SK-N-SH (cell line): ENCODE measurements at regions not wholly inside any gene's neighbourhood (a gene's known extent, or its start where the extent isn't known, plus 50 kb on each side); places are given as distances from the start of the nearest gene placed in this dataset.
"Not testable (repeated sequence)": the region's sequence is repeated elsewhere in the genome, so short reads cannot be mapped to it uniquely, and the experiment has no call there.

Source experiments
- CTCF ChIA-PET: fragments of 300-600, 350-600 bp; formaldehyde crosslinking; extraction: SDS; loops from one replicate; lab custom pipeline; 2021; lab: Yijun Ruan, JAX
- POLR2A ChIA-PET: fragments of 350-600 bp; sonication (Branson Sonifier 250); formaldehyde crosslinking; extraction: SDS; loops from one replicate; lab custom pipeline; 2020; ENCODE audit warnings: antibody characterized with exemption, inconsistent platforms; lab: Yijun Ruan, JAX
- DNase-seq: peaks from one replicate; pipeline ENCODE4 v3.0.0; 2012
- H2AFZ ChIP-seq: fragments of 200-600 bp; sonication (generic); 2 replicates; pipeline ENCODE4 v1.8.1; 2016; ENCODE audit warnings: antibody characterized with exemption, mild to moderate bottlenecking, low read depth
- H3F3A ChIP-seq: fragments of 200-600 bp; sonication (generic); replicated peaks from 2 replicates; pipeline ENCODE3; 2016; ENCODE audit warnings: antibody characterized with exemption, mild to moderate bottlenecking; ENCODE audit not compliant: insufficient read depth
- H3K27ac ChIP-seq, 2 experiments: fragments of 200-500 bp in 1 of 2; fragments of 200-600 bp in 1 of 2; sonication (Bioruptor generic) in 1 of 2; sonication (generic), shearing (Covaris generic) in 1 of 2; 2 replicates each; pipeline versions ENCODE4 v1.5.1 to v1.6.1; 2014 to 2016; ENCODE audit warnings: low read depth in 2 of 2, inconsistent platforms in 1 of 2, low read length in 1 of 2, mild to moderate bottlenecking in 1 of 2, mixed read lengths in 1 of 2
- H3K27me3 ChIP-seq: fragments of 200-600 bp; sonication (generic), shearing (Covaris generic); 2 replicates; pipeline ENCODE4 v1.6.1; 2016; ENCODE audit warnings: mixed run types; ENCODE audit not compliant: insufficient read depth
- H3K36me3 ChIP-seq, 2 experiments: fragments of 200-500 bp in 1 of 2; fragments of 200-600 bp in 1 of 2; sonication (Bioruptor generic) in 1 of 2; sonication (generic) in 1 of 2; replicated peaks in 1 of 2; 2 replicates each; pipeline versions ENCODE3 to v1.5.1; 2014 to 2016; ENCODE audit warnings: low read length in 1 of 2, mild to moderate bottlenecking in 1 of 2; ENCODE audit not compliant: insufficient read depth in 2 of 2, control insufficient read depth in 1 of 2
- H3K4me1 ChIP-seq, 2 experiments: fragments of 200-500 bp in 1 of 2; fragments of 200-600 bp in 1 of 2; sonication (Bioruptor generic) in 1 of 2; sonication (generic), shearing (Covaris generic) in 1 of 2; 2 replicates each; pipeline versions ENCODE4 v1.5.1 to v1.6.1; 2014 to 2016; ENCODE audit warnings: low read depth in 1 of 2, low read length in 1 of 2, mixed run types in 1 of 2; ENCODE audit not compliant: insufficient read depth in 2 of 2, control insufficient read depth in 1 of 2
- H3K4me2 ChIP-seq: fragments of 200-600 bp; sonication (generic), shearing (Covaris generic); 2 replicates; pipeline ENCODE4 v1.6.1; 2017; ENCODE audit warnings: mixed run types
- H3K4me3 ChIP-seq, 2 experiments: fragments of 200-500 bp in 1 of 2; fragments of 200-600 bp in 1 of 2; sonication (Bioruptor generic) in 1 of 2; sonication (generic), shearing (Covaris generic) in 1 of 2; 2 replicates each; pipeline versions ENCODE4 v1.5.1 to v1.8.1; 2014 to 2016; ENCODE audit warnings: low read depth in 2 of 2, inconsistent platforms in 1 of 2, low read length in 1 of 2, mild to moderate bottlenecking in 1 of 2, mixed read lengths in 1 of 2, moderate library complexity in 1 of 2
- H3K79me2 ChIP-seq: fragments of 200-600 bp; sonication (generic); 2 replicates; pipeline ENCODE4 v1.8.1; 2017; ENCODE audit warnings: mild to moderate bottlenecking; ENCODE audit not compliant: insufficient read depth
- H3K9ac ChIP-seq: fragments of 200-600 bp; sonication (generic); 2 replicates; pipeline ENCODE4 v1.6.1; 2017; ENCODE audit warnings: mixed run types
- H3K9me2 ChIP-seq: fragments of 200-600 bp; sonication (generic); 2 replicates; pipeline ENCODE4 v1.6.1; 2017; ENCODE audit warnings: mixed run types
- H3K9me3 ChIP-seq: fragments of 200-600 bp; sonication (generic); 2 replicates; pipeline ENCODE4 v1.6.1; 2017; ENCODE audit warnings: mixed run types, mild to moderate bottlenecking, moderate library complexity
- H4K20me1 ChIP-seq: fragments of 200-600 bp; sonication (generic); 2 replicates; pipeline ENCODE4 v1.6.1; 2017; ENCODE audit warnings: mild to moderate bottlenecking, mixed run types; ENCODE audit not compliant: insufficient read depth
- ELF1 ChIP-seq: IDR thresholded peaks from 2 replicates; pipeline ENCODE4 v1.4.0; 2012
- FOXJ3 ChIP-seq: sonication (generic); formaldehyde crosslinking; IDR thresholded peaks from 2 replicates; pipeline ENCODE4 v1.5.1; 2020; ENCODE audit warnings: mild to moderate bottlenecking, missing genetic modification reagents
- JUND ChIP-seq: IDR thresholded peaks from 2 replicates; pipeline ENCODE4 v1.4.0; 2012
- MEF2A ChIP-seq: IDR thresholded peaks from 2 replicates; pipeline ENCODE4 v1.4.0; 2012; ENCODE audit warnings: low read depth, borderline replicate concordance
- MXI1 ChIP-seq: IDR thresholded peaks from 2 replicates; pipeline ENCODE4 v1.6.1; 2012; ENCODE audit warnings: mild to moderate bottlenecking, low read depth, low read length, improper control_type of control experiment
- NFIC ChIP-seq: IDR thresholded peaks from 2 replicates; pipeline ENCODE4 v1.4.0; 2012; ENCODE audit warnings: borderline replicate concordance
- NRF1 ChIP-seq: IDR thresholded peaks from 2 replicates; pipeline ENCODE4 v1.6.1; 2012; ENCODE audit warnings: low read depth, mild to moderate bottlenecking, low read length
- POLR2AphosphoS5 ChIP-seq: IDR thresholded peaks from 2 replicates; pipeline ENCODE4 v1.6.1; 2012; ENCODE audit warnings: low read depth, low read length
- RFX5 ChIP-seq: IDR thresholded peaks from 2 replicates; pipeline ENCODE4 v1.6.1; 2012; ENCODE audit warnings: mild to moderate bottlenecking, improper control_type of control experiment, low read length
- TEAD4 ChIP-seq: IDR thresholded peaks from 2 replicates; pipeline ENCODE4 v1.4.0; 2012; ENCODE audit warnings: mild to moderate bottlenecking, borderline replicate concordance; ENCODE audit not compliant: insufficient read depth
- WGBS: methylation state at CpG from one replicate; pipeline ENCODE4 v1.1.6; 2017; ENCODE audit warnings: low lambda C conversion rate; 5-methylcytosine and 5-hydroxymethylcytosine counted together
- TF ChIP-seq, protein P1 (sequence below): IDR thresholded peaks from 2 replicates; pipeline ENCODE4 v1.4.0; 2012; ENCODE audit warnings: low read depth
- TF ChIP-seq, protein P2 (sequence below): IDR thresholded peaks from 2 replicates; pipeline ENCODE4 v1.4.0; 2012; ENCODE audit warnings: low read depth, borderline replicate concordance
- TF ChIP-seq, protein P3 (sequence below): IDR thresholded peaks from 2 replicates; pipeline ENCODE4; 2012

DNA sequence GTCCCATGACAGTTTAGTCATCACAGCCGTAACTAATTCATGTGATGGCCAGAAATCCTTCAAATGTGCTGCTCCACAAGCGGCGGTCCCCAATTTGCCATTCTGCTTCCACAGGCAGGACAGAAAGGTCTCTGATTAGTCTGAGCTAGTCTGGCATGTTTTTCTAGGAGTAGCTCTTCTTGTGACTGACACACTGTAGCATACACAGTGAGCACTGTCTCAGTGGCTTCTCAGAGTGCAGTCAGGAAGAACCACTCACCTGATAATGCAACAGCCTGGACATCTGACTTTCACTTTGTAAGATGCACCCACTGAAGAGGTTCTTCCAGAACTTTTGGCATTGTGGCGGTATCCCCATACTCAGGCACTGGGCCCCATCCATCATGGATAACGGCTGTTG lies 1266.2 kb downstream of the TMEM121 start:
- Histone ChIP-seq H4K20me1 (no peaks in the 10 kb centered on the region), H3K4me2 (no peak overlapping the region), H3K9me2 (no peaks in the 10 kb centered on the region), H2AFZ (no peak overlapping the region), H3K27ac (no peak overlapping the region), H3K9me3 (no peaks in the 10 kb centered on the region), H3K79me2 (no peaks in the 10 kb centered on the region), H3K27me3 (peaks cover 27% of the 10 kb centered on the region), H3F3A (no peaks in the 10 kb centered on the region), H3K36me3 (no peaks in the 10 kb centered on the region), H3K4me3 (no peak overlapping the region), H3K9ac (no peak overlapping the region), H3K4me1 (no peaks in the 10 kb centered on the region)
- no peak for TF ChIP-seq JUND
- no peak for TF ChIP-seq FOXJ3 (CRISPR knock-in tag)
- TF ChIP-seq, protein P1, sequence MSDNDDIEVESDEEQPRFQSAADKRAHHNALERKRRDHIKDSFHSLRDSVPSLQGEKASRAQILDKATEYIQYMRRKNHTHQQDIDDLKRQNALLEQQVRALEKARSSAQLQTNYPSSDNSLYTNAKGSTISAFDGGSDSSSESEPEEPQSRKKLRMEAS, result no peak
- TF ChIP-seq MXI1, result no peak
- TF ChIP-seq MEF2A, result no peak
- no peak for TF ChIP-seq POLR2AphosphoS5
- TF ChIP-seq RFX5, result no peak
- TF ChIP-seq, protein P2, sequence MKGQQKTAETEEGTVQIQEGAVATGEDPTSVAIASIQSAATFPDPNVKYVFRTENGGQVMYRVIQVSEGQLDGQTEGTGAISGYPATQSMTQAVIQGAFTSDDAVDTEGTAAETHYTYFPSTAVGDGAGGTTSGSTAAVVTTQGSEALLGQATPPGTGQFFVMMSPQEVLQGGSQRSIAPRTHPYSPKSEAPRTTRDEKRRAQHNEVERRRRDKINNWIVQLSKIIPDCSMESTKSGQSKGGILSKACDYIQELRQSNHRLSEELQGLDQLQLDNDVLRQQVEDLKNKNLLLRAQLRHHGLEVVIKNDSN, result no peak
- no peak for TF ChIP-seq NRF1
- no peak for TF ChIP-seq NFIC
- no peak for TF ChIP-seq TEAD4
- TF ChIP-seq, protein P3, sequence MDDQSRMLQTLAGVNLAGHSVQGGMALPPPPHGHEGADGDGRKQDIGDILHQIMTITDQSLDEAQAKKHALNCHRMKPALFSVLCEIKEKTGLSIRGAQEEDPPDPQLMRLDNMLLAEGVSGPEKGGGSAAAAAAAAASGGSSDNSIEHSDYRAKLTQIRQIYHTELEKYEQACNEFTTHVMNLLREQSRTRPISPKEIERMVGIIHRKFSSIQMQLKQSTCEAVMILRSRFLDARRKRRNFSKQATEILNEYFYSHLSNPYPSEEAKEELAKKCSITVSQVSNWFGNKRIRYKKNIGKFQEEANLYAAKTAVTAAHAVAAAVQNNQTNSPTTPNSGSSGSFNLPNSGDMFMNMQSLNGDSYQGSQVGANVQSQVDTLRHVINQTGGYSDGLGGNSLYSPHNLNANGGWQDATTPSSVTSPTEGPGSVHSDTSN, result no peak
- TF ChIP-seq ELF1, result no peak
- ChIA-PET CTCF (no interaction called here), POLR2A (no interaction called here)
- DNase-seq, result no peak
- WGBS, result 8% methylated on average over 5 of the region's 5 CpGs

DNA sequence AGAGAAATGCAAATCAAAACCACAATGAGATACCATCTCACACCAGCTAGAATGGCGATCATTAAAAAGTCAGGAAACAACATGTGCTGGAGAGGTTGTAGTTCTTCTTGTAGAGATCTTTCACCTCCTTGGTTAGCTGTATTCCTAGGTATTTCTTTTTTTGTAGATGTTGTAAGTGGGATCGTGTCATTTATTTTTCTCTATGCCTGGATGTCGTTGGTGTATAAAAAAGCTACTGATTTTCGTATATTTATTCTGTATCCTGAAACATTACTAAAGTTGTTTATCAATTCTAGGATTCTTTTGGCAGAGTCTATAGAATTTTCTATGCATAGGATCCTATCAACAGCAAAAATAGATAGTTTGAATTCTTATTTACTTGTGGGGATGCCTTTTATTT lies 1271.8 kb downstream of the TMEM121 start:
- H3K79me2 ChIP-seq, POLR2A ChIA-PET, H3F3A ChIP-seq, H3K9me2 ChIP-seq, CTCF ChIA-PET, H3K27ac ChIP-seq, H3K4me3 ChIP-seq, H3K4me1 ChIP-seq, H2AFZ ChIP-seq, H3K4me2 ChIP-seq, H3K9me3 ChIP-seq, H3K9ac ChIP-seq, H4K20me1 ChIP-seq, H3K36me3 ChIP-seq, DNase-seq, H3K27me3 ChIP-seq: not testable (repeated sequence)
- 0% methylated on average over 4 of the region's 4 CpGs for WGBS
